ENCODE measurements at regions not wholly inside any gene's neighbourhood (a gene's known extent, or its start where the extent isn't known, plus 50 kb on each side); places are given as distances from the start of the nearest gene placed in this dataset.

DNA sequence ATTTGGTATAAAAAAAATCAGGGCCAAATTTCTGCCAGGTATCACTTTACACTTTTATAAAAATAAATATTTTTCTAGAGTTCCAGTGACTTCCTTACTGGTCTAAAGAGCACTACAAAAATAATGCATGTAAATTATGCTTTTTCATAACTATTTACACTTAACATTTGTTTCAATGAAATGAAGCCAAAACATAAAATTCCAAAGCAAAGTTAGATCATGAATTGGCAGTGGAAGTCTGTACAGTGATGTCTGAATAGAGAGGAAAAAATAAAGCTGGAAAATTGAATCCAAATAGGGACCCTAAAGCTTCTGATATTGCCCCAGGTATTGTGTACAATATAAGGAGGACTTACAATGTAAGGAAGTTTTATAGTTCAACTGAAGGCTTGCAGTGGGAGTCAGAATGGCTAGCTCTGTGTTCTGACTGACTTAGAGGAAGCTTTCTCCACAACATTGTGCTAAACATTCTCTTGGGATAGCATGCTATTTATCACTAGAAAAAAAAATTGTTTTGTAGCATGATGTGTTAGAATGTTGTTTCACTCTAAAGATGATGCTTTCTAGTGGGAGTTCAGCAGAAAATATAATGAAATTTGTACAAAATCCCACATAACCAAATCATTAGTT, 288.2 kb upstream of the UGT8 start:
- no peak overlapping the region for H2AFZ ChIP-seq (ENCODE audit: insufficient read depth, low read depth, low read length, poor library complexity, severe bottlenecking)
- H3K36me3 ChIP-seq (replicated peaks in 1 of 2; ENCODE audit: control extremely low read depth in 1 of 2, control insufficient read depth in 1 of 2, extremely low read depth in 1 of 2, insufficient read depth in 2 of 2, low read length in 1 of 2): no peaks in the 10 kb centered on the region
- Mint-ChIP-seq H3K9me3 (ENCODE audit: insufficient read depth) (no peaks in the 10 kb centered on the region), H3K4me3 (no peak overlapping the region), H3K4me1 (no peaks in the 10 kb centered on the region), H3K27me3 (no peaks in the 10 kb centered on the region), H3K27ac (no peak overlapping the region)
- TF ChIP-seq, protein P1, sequence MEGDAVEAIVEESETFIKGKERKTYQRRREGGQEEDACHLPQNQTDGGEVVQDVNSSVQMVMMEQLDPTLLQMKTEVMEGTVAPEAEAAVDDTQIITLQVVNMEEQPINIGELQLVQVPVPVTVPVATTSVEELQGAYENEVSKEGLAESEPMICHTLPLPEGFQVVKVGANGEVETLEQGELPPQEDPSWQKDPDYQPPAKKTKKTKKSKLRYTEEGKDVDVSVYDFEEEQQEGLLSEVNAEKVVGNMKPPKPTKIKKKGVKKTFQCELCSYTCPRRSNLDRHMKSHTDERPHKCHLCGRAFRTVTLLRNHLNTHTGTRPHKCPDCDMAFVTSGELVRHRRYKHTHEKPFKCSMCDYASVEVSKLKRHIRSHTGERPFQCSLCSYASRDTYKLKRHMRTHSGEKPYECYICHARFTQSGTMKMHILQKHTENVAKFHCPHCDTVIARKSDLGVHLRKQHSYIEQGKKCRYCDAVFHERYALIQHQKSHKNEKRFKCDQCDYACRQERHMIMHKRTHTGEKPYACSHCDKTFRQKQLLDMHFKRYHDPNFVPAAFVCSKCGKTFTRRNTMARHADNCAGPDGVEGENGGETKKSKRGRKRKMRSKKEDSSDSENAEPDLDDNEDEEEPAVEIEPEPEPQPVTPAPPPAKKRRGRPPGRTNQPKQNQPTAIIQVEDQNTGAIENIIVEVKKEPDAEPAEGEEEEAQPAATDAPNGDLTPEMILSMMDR (IDR thresholded peaks at IDR 0.05): no peak
- no peak for TF ChIP-seq EZH2 (IDR thresholded peaks at IDR 0.05; ENCODE audit: borderline replicate concordance, insufficient read depth, low read depth, low read length, poor library complexity, severe bottlenecking)
- no peaks in the 10 kb centered on the region for H3K4me1 ChIP-seq (ENCODE audit: control insufficient read depth in 2 of 2, insufficient read depth in 2 of 2, low read length in 2 of 2)
- H3K27me3 ChIP-seq (replicated peaks in 1 of 4; ENCODE audit: control extremely low read depth in 1 of 4, control insufficient read depth in 3 of 4, insufficient read depth in 4 of 4, low read length in 3 of 4): peaks cover 0 to 3% (median 0%) of the 10 kb centered on the region in 4 experiments
- ATAC-seq (ENCODE audit: low read depth): no peak
- H3K9me3 ChIP-seq (ENCODE audit: control extremely low read depth in 1 of 3, control insufficient read depth in 2 of 3, insufficient read depth in 1 of 3, low read length in 2 of 3): no peaks in the 10 kb centered on the region
- no peaks in the 10 kb centered on the region for H3K79me2 ChIP-seq (ENCODE audit: control insufficient read depth, insufficient read depth, low read length)
- ChIA-PET CTCF (no interaction called here), POLR2A (no interaction called here)
- no peaks in the 10 kb centered on the region for H4K20me1 ChIP-seq (ENCODE audit: control insufficient read depth, insufficient read depth, low read length, poor library complexity, severe bottlenecking)
- intact Hi-C loops (cut with micrococcal nuclease): no loop called here
- H3K9ac ChIP-seq (ENCODE audit: low read length): no peak overlapping the region
- no peak overlapping the region for H3K27ac ChIP-seq (ENCODE audit: low read length in 2 of 2)
- no peak overlapping the region for H3K4me3 ChIP-seq (ENCODE audit: control extremely low read depth in 1 of 5, extremely low read depth in 1 of 5, insufficient read depth in 1 of 5, low read depth in 2 of 5, low read length in 4 of 5)
- DNase-seq: no peak
- no peak overlapping the region for H3K4me2 ChIP-seq (replicated peaks; ENCODE audit: low read depth, low read length, poor library complexity, severe bottlenecking)

DNA sequence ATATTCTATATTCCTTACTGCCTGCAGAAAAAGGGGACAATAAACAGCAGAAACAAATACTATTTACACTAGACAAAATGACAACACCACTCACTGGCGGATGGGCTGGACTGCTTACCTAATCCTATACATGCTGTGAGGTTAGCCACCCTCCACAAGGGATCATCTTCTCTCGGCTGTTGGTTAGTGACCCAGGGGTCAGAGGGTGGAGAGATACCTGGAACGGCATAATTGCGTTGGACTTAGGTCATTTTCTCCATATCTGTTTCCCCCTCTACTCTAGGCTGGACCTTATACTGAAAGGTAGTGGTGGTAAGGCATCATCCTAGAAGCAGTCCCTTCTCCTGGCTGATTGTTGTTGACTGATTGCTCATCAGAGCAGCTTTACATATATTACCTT, 286.8 kb upstream of the UGT8 start:
- H3K4me1 ChIP-seq (ENCODE audit: control insufficient read depth in 2 of 2, insufficient read depth in 2 of 2, low read length in 2 of 2): no peaks in the 10 kb centered on the region
- no peak for TF ChIP-seq EZH2 (IDR thresholded peaks at IDR 0.05; ENCODE audit: borderline replicate concordance, insufficient read depth, low read depth, low read length, poor library complexity, severe bottlenecking)
- TF ChIP-seq, protein P1 (IDR thresholded peaks at IDR 0.05): no peak
- Mint-ChIP-seq H3K4me3 (no peak overlapping the region), H3K27ac (no peak overlapping the region), H3K9me3 (ENCODE audit: insufficient read depth) (no peaks in the 10 kb centered on the region), H3K27me3 (no peaks in the 10 kb centered on the region), H3K4me1 (no peaks in the 10 kb centered on the region)
- WGBS (ENCODE audit: insufficient coverage): no CpG with 5 or more reads among the region's 4 CpGs
- CTCF ChIA-PET: no interaction called here
- H4K20me1 ChIP-seq (ENCODE audit: control insufficient read depth, insufficient read depth, low read length, poor library complexity, severe bottlenecking): no peaks in the 10 kb centered on the region
- H3K9me3 ChIP-seq (ENCODE audit: control extremely low read depth in 1 of 3, control insufficient read depth in 2 of 3, insufficient read depth in 1 of 3, low read length in 2 of 3): no peaks in the 10 kb centered on the region
- no peaks in the 10 kb centered on the region for H3K36me3 ChIP-seq (replicated peaks in 1 of 2; ENCODE audit: control extremely low read depth in 1 of 2, control insufficient read depth in 1 of 2, extremely low read depth in 1 of 2, insufficient read depth in 2 of 2, low read length in 1 of 2)
- no peaks in the 10 kb centered on the region for H3K79me2 ChIP-seq (ENCODE audit: control insufficient read depth, insufficient read depth, low read length)
- intact Hi-C loops (cut with micrococcal nuclease): no loop called here
- POLR2A ChIA-PET: no interaction called here
- no peak overlapping the region for H3K4me3 ChIP-seq (ENCODE audit: control extremely low read depth in 1 of 5, extremely low read depth in 1 of 5, insufficient read depth in 1 of 5, low read depth in 2 of 5, low read length in 4 of 5)
- no peak overlapping the region for H2AFZ ChIP-seq (ENCODE audit: insufficient read depth, low read depth, low read length, poor library complexity, severe bottlenecking)
- H3K9ac ChIP-seq (ENCODE audit: low read length): no peak overlapping the region
- H3K4me2 ChIP-seq (replicated peaks; ENCODE audit: low read depth, low read length, poor library complexity, severe bottlenecking): no peak overlapping the region
- no peak for ATAC-seq (ENCODE audit: low read depth)
- H3K27ac ChIP-seq (ENCODE audit: low read length in 2 of 2): no peak overlapping the region
- peaks cover 0 to 3% (median 0%) of the 10 kb centered on the region in 4 experiments for H3K27me3 ChIP-seq (replicated peaks in 1 of 4; ENCODE audit: control extremely low read depth in 1 of 4, control insufficient read depth in 3 of 4, insufficient read depth in 4 of 4, low read length in 3 of 4)
- DNase-seq: no peak
